ENCODE measurements at regions not wholly inside any gene's neighbourhood (a gene's known extent, or its start where the extent isn't known, plus 50 kb on each side); places are given as distances from the start of the nearest gene placed in this dataset.

DNA sequence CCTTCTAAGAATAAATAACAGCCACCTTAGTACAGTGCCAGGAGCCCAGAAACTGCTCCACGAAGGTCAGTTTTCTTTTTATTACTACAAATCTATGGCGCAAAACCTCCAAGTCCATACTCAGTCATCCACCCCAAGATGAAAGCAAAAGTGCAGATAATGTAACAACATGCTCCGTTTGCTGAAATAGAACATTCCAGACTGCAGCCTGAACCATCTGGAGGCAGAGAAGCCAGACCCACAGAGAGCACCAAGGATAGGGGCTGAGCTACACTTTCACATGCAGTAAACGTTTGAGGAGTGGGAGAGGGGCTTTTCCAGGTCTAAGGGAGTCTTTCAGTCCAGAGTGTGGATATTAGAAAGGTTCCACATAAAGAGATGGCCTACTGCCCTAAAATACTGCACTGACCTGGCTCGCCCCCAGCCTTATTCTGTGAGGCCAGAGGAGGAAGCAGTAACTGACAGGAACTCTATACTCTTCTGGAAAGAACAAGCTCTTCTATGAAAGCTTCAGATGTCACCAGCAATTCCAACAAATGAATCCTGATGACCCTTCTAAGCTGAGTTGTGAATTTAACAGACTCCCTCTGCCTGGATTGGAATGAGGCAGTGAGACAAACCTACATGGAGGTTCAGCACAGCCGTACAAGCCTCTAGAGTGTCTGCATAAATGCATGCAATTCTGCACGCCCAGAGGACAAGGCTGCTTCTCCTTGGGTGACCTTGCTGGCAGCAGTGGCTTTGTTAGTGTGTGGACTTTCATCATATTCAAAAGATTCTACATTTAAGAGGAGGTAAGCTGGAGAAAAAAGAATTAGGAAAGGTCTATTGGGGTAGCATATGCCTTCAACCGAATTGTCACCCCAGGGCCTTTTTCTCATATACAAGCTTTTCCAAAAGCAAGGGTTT, 153.9 kb upstream of the EGLN3 start:
- TF ChIP-seq, protein P1, sequence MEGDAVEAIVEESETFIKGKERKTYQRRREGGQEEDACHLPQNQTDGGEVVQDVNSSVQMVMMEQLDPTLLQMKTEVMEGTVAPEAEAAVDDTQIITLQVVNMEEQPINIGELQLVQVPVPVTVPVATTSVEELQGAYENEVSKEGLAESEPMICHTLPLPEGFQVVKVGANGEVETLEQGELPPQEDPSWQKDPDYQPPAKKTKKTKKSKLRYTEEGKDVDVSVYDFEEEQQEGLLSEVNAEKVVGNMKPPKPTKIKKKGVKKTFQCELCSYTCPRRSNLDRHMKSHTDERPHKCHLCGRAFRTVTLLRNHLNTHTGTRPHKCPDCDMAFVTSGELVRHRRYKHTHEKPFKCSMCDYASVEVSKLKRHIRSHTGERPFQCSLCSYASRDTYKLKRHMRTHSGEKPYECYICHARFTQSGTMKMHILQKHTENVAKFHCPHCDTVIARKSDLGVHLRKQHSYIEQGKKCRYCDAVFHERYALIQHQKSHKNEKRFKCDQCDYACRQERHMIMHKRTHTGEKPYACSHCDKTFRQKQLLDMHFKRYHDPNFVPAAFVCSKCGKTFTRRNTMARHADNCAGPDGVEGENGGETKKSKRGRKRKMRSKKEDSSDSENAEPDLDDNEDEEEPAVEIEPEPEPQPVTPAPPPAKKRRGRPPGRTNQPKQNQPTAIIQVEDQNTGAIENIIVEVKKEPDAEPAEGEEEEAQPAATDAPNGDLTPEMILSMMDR (conservative IDR thresholded peaks at IDR 0.05), result no peak
- H3K27ac ChIP-seq, result no peak overlapping the region

DNA sequence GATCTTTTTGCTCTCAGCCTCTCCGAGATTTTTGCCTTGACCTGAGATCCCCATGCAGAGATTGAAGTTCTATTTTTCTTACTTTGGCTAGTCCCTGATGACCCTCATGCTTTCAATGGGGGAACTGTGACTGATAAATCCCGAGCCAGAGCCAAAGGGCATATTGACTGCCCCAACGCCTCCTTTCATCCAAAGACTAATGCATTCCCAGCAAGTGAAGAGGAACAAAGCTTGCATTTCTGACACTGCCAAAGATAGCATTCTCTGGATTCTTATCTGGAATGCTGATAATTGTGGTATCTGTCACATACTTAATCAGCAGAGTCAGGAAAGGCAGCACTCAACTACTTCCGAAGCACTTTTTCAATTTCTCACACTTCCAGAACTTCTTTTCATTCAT, 152.3 kb upstream of the EGLN3 start:
- no peak overlapping the region for H3K27ac ChIP-seq
- TF ChIP-seq, protein P1 (conservative IDR thresholded peaks at IDR 0.05), result no peak

DNA sequence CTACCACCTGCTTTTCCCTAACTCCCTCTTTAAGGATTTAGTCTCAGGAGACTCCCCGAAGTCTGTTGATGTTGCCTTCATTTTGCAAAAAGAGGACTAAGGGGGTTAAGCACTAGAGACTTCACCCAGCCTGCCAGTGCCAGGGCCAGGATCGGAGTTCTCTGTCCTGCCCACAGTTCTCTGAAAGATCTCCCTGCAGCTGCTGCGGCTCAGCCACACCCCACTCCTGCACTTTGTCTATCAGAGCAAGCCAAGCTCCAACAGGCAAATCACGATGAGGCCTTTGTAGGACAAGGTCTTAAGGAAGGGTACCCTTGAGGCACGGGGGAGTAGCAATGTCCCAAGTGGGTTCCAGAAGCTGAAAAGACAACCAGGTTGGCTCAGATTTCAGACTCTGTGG, 148.8 kb upstream of the EGLN3 start:
- H3K27ac ChIP-seq, result no peak overlapping the region; the same call in 1 of the 2 replicates
- TF ChIP-seq, protein P1 (conservative IDR thresholded peaks at IDR 0.05), result no peak

DNA sequence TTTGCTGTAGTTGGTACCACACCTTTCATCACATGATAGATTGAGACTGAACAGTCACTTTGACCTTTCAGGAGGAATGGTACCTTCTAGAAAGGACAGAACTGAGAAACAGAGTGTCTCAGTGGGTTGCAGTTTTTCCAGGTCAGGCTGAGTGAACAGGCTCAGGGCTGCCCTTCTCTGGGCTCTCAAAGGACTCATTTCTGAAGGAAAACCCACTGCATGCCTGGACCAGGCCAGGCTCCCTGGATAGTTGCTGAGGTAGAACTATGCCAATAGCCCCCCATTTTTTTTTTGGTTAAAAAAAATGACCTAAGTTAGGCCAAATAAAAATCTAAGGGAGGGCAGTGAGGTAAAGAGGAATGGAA, 148.1 kb upstream of the EGLN3 start:
- TF ChIP-seq, protein P1 (conservative IDR thresholded peaks at IDR 0.05), result peak; percentile 41
- H3K27ac ChIP-seq, result peak overlapping the region; percentile 54; the same call in 1 of the 2 replicates

DNA sequence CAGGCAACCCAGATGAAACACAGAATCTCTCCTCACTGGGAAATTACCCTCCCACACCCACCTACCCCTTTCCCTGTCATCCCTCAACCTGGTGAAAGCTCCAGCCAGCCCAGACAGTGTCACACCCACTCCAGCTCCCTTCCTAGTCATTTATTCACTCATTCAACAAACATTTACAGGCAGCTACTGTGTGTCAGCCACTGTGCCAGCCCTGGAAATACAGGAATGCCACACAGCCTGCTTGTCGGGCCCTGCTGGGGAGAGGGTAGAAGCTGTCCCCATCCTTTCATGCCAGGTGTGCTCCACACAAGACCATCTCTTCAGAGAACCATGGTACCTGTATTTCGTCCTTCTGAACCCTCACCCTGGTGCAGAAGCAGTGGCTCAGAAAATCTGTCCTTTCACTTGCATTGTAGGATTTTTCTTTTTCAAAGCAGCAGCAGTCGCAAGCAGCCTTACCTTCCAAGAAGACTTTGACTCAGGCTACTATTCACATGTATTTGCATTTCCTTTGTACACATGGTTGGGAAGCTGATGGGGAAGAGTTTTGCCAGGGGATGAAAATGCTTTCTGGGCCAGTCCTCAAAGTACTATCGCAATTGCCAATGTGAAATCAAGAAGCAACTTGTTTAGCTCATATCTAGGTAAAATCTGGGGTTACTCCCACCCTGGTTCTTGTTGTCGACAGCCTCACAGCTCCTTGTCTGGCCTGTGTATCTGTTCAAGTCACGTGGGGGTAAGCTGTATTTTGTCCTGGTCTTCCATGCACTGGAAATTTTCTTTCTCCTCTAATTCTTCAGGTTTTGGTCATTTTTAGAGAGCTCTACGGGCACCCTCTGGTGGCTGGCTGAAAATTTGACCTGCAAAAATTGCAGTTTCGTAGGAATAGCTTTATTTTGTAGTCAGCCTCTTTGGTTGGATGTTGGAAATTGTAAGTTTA, 147.4 kb upstream of the EGLN3 start:
- TF ChIP-seq, protein P1 (conservative IDR thresholded peaks at IDR 0.05), result peak; percentile 78
- peak overlapping the region; percentile 54; the same call in 1 of the 2 replicates for H3K27ac ChIP-seq

DNA sequence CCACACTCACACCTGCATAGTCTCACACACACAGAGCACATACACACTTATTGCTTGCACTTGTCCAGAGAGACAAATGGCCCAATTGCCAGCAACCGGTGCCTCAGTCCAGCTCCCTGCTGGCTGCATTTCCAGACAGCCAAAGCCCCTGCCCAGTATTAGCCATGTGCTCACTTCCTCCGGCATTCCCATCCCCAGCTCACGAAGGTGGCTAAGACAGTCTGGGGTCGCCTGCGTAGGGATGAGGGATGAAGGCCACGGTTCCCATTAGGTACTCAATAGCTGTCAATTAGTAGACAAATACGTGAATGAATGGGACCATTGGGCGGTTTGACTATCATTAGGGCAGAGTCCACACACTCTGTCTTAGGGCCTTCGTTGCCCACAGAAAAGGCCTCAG, 146.8 kb upstream of the EGLN3 start:
- peak overlapping the region; percentile 54; the same call in 1 of the 2 replicates for H3K27ac ChIP-seq
- TF ChIP-seq, protein P1 (conservative IDR thresholded peaks at IDR 0.05), result no peak

DNA sequence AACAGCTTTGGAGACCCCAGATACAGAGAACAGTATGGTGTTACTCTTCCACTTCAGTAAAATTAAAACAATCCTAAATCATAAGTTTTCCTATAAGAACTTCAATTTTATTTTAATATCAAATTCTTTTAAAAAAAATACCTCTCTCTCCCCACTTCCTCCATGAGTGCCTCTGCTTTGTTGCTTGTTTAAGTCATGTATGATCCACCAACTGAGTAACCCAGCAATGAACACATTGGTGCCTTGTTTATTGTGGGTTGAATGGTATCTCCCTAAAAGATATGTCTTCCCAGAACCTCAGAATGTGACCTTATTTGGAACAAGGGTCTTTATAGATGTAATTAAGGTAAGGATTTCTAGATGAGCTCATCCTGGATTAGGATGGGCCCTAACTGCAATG, 143.5 kb upstream of the EGLN3 start:
- TF ChIP-seq, protein P1 (conservative IDR thresholded peaks at IDR 0.05), result no peak
- no peak overlapping the region for H3K27ac ChIP-seq

Measured in VCaP (cell line).